Left hindlimb (tissue), 1 donor: ENCODE measurements at regions not wholly inside any gene's neighbourhood (a gene's known extent, or its start where the extent isn't known, plus 50 kb on each side); places are given as distances from the start of the nearest gene placed in this dataset.
A peak's percentile ranks its signal among the peaks of the same experiment; 100 is the strongest.

Source experiments
- DNase-seq: peaks from one replicate; pipeline ENCODE4 v3.0.0-alpha.2; 2018

- DNase-seq = no peak
Observed at GRCh38 chr6:19269341-19269898, 567.8 kb upstream of the ID4 start.

GRCh38 chr6:19270616-19271015 lies 566.6 kb upstream of the ID4 start:
- DNase-seq = no peak

GRCh38 chr6:19279273-19279684 lies 557.9 kb upstream of the ID4 start:
- no peak for DNase-seq

GRCh38 chr6:19287928-19288327 lies 549.2 kb upstream of the ID4 start:
- no peak for DNase-seq

GRCh38 chr6:19289457-19289856 lies 547.7 kb upstream of the ID4 start:
- no peak for DNase-seq

- no peak for DNase-seq
Observed at GRCh38 chr6:19297880-19298279, 539.3 kb upstream of the ID4 start.

GRCh38 chr6:19298421-19298820 lies 538.7 kb upstream of the ID4 start:
- no peak for DNase-seq

- DNase-seq = no peak
Observed at GRCh38 chr6:19299129-19299528, 538.0 kb upstream of the ID4 start.

GRCh38 chr6:19301980-19302379 lies 535.2 kb upstream of the ID4 start:
- DNase-seq = no peak

GRCh38 chr6:19303383-19303782 lies 533.8 kb upstream of the ID4 start:
- DNase-seq = peak; percentile 58

GRCh38 chr6:19309661-19310060 lies 527.5 kb upstream of the ID4 start:
- DNase-seq = no peak

GRCh38 chr6:19311786-19312185 lies 525.4 kb upstream of the ID4 start:
- no peak for DNase-seq

- no peak for DNase-seq
Observed at GRCh38 chr6:19312241-19312978, 524.8 kb upstream of the ID4 start.

GRCh38 chr6:19317431-19317986 lies 519.7 kb upstream of the ID4 start:
- no peak for DNase-seq

- no peak for DNase-seq
Observed at GRCh38 chr6:19319005-19319404, 518.2 kb upstream of the ID4 start.

- DNase-seq = no peak
Observed at GRCh38 chr6:19320111-19320581, 517.0 kb upstream of the ID4 start.

GRCh38 chr6:19322691-19323485 lies 514.3 kb upstream of the ID4 start:
- no peak for DNase-seq

GRCh38 chr6:19324376-19324775 lies 512.8 kb upstream of the ID4 start:
- DNase-seq = no peak

- DNase-seq = peak; percentile 58
Observed at GRCh38 chr6:19325335-19325789, 511.8 kb upstream of the ID4 start.

- no peak for DNase-seq
Observed at GRCh38 chr6:19327241-19327640, 509.9 kb upstream of the ID4 start.

- no peak for DNase-seq
Observed at GRCh38 chr6:19327661-19328060, 509.5 kb upstream of the ID4 start.

GRCh38 chr6:19329078-19329477 lies 508.1 kb upstream of the ID4 start:
- no peak for DNase-seq

GRCh38 chr6:19331089-19331488 lies 506.1 kb upstream of the ID4 start:
- DNase-seq = no peak
